ENCODE measurements at regions not wholly inside any gene's neighbourhood (a gene's known extent, or its start where the extent isn't known, plus 50 kb on each side); places are given as distances from the start of the nearest gene placed in this dataset.

- Histone ChIP-seq H4K20me1 (no peaks in the 10 kb centered on the region), H3K27ac (no peak overlapping the region), H3K4me2 (no peak overlapping the region), H3K9me3 (peaks cover 33% of the 10 kb centered on the region), H3K9ac (no peak overlapping the region), H3K36me3 (no peaks in the 10 kb centered on the region), H3K4me3 (no peak overlapping the region), H3K4me1 (no peaks in the 10 kb centered on the region), H3K27me3 (no peaks in the 10 kb centered on the region)
- TF ChIP-seq Cebpa-rat (IDR thresholded peaks at IDR 0.05), result no peak
These were observed 123.5 kb downstream of the TEX29 start for GRCh38 chr13:111443981-111444380.

GRCh38 chr13:111448504-111448903, 128.1 kb downstream of the TEX29 start:
- Histone ChIP-seq H3K36me3 (no peaks in the 10 kb centered on the region), H3K9ac (no peak overlapping the region), H3K4me3 (no peak overlapping the region), H3K27ac (no peak overlapping the region), H3K27me3 (no peaks in the 10 kb centered on the region), H3K4me2 (no peak overlapping the region), H4K20me1 (no peaks in the 10 kb centered on the region), H3K9me3 (peaks cover 25% of the 10 kb centered on the region), H3K4me1 (no peaks in the 10 kb centered on the region)
- no peak for TF ChIP-seq Cebpa-rat (IDR thresholded peaks at IDR 0.05)

GRCh38 chr13:111449041-111449440, 128.6 kb downstream of the TEX29 start:
- Histone ChIP-seq H3K36me3 (no peaks in the 10 kb centered on the region), H4K20me1 (no peaks in the 10 kb centered on the region), H3K4me3 (no peak overlapping the region), H3K4me1 (no peaks in the 10 kb centered on the region), H3K9me3 (peaks cover 29% of the 10 kb centered on the region), H3K27me3 (no peaks in the 10 kb centered on the region), H3K27ac (no peak overlapping the region), H3K9ac (no peak overlapping the region), H3K4me2 (no peak overlapping the region)
- TF ChIP-seq Cebpa-rat (IDR thresholded peaks at IDR 0.05), result no peak

- H3K27ac ChIP-seq, result no peak overlapping the region
- H3K4me2 ChIP-seq, result no peak overlapping the region
- no peaks in the 10 kb centered on the region for H3K36me3 ChIP-seq
- TF ChIP-seq Cebpa-rat (IDR thresholded peaks at IDR 0.05), result no peak
- no peaks in the 10 kb centered on the region for H3K4me1 ChIP-seq
- H3K27me3 ChIP-seq, result no peaks in the 10 kb centered on the region
- no peaks in the 10 kb centered on the region for H4K20me1 ChIP-seq
- no peak overlapping the region for H3K9ac ChIP-seq
- H3K4me3 ChIP-seq, result no peak overlapping the region
- H3K9me3 ChIP-seq, result peaks cover 42% of the 10 kb centered on the region
These were observed 131.0 kb downstream of the TEX29 start for GRCh38 chr13:111451402-111451801.

- no peaks in the 10 kb centered on the region for H4K20me1 ChIP-seq
- H3K4me2 ChIP-seq, result no peak overlapping the region
- peak; percentile 50; the same call in 1 of the 2 replicates for TF ChIP-seq Cebpa-rat (IDR thresholded peaks at IDR 0.05)
These were observed 136.2 kb downstream of the TEX29 start for GRCh38 chr13:111456452-111457230.

GRCh38 chr13:111458001-111458531, 137.6 kb downstream of the TEX29 start:
- H3K9me3 ChIP-seq, result peaks cover 42% of the 10 kb centered on the region
- H3K27me3 ChIP-seq, result no peaks in the 10 kb centered on the region
- TF ChIP-seq Cebpa-rat (IDR thresholded peaks at IDR 0.05), result no peak
- peak overlapping the region; percentile 0; the same call in 1 of the 2 replicates for H3K9ac ChIP-seq
- H3K4me2 ChIP-seq, result peak overlapping the region; percentile 89
- H3K36me3 ChIP-seq, result no peaks in the 10 kb centered on the region
- H4K20me1 ChIP-seq, result no peaks in the 10 kb centered on the region
- no peak overlapping the region for H3K4me3 ChIP-seq
- peak overlapping the region; percentile 63; the same call in 1 of the 2 replicates for H3K27ac ChIP-seq
- peaks cover 54% of the 10 kb centered on the region for H3K4me1 ChIP-seq

More at GRCh38 chr13:111456452-111457230, 136.2 kb downstream of the TEX29 start:
- H3K4me3 ChIP-seq, result no peak overlapping the region
- no peak overlapping the region for H3K9ac ChIP-seq
- peaks cover 39% of the 10 kb centered on the region for H3K4me1 ChIP-seq
- H3K9me3 ChIP-seq, result peaks cover 42% of the 10 kb centered on the region
- H3K27me3 ChIP-seq, result no peaks in the 10 kb centered on the region
- H3K36me3 ChIP-seq, result no peaks in the 10 kb centered on the region
- H3K27ac ChIP-seq, result no peak overlapping the region

- H3K9ac ChIP-seq, result peak overlapping the region; percentile 59; the same call in 1 of the 2 replicates
- H3K36me3 ChIP-seq, result no peaks in the 10 kb centered on the region
- H3K27me3 ChIP-seq, result no peaks in the 10 kb centered on the region
- H3K27ac ChIP-seq, result peak overlapping the region; percentile 63; the same call in 1 of the 2 replicates
- H3K9me3 ChIP-seq, result peaks cover 38% of the 10 kb centered on the region
- peak overlapping the region; percentile 89 for H3K4me2 ChIP-seq
- H4K20me1 ChIP-seq, result no peaks in the 10 kb centered on the region
- peak overlapping the region; percentile 34; the same call in 1 of the 2 replicates for H3K4me3 ChIP-seq
- H3K4me1 ChIP-seq, result peaks cover 60% of the 10 kb centered on the region
- no peak for TF ChIP-seq Cebpa-rat (IDR thresholded peaks at IDR 0.05)
These were observed 138.3 kb downstream of the TEX29 start for GRCh38 chr13:111458739-111459138.

GRCh38 chr13:111459803-111460547, 139.5 kb downstream of the TEX29 start:
- Histone ChIP-seq H3K9me3 (peaks cover 27% of the 10 kb centered on the region), H3K27me3 (no peaks in the 10 kb centered on the region), H3K4me2 (peak overlapping the region; percentile 89), H3K4me3 (no peak overlapping the region), H3K27ac (peak overlapping the region; percentile 63), H3K9ac (peak overlapping the region; percentile 32; the same call in 1 of the 2 replicates), H3K4me1 (peaks cover 60% of the 10 kb centered on the region), H4K20me1 (no peaks in the 10 kb centered on the region), H3K36me3 (no peaks in the 10 kb centered on the region)
- TF ChIP-seq Cebpa-rat (IDR thresholded peaks at IDR 0.05), result no peak

GRCh38 chr13:111460548-111461444, 140.4 kb downstream of the TEX29 start:
- H3K9ac ChIP-seq, result peak overlapping the region; percentile 32; the same call in 1 of the 2 replicates
- no peaks in the 10 kb centered on the region for H3K36me3 ChIP-seq
- no peaks in the 10 kb centered on the region for H3K27me3 ChIP-seq
- TF ChIP-seq Cebpa-rat (IDR thresholded peaks at IDR 0.05), result no peak
- peak overlapping the region; percentile 72 for H3K27ac ChIP-seq
- H3K4me2 ChIP-seq, result peak overlapping the region; percentile 89
- H3K4me1 ChIP-seq, result peaks cover 60% of the 10 kb centered on the region
- peaks cover 21% of the 10 kb centered on the region for H3K9me3 ChIP-seq
- H3K4me3 ChIP-seq, result no peak overlapping the region
- no peaks in the 10 kb centered on the region for H4K20me1 ChIP-seq
